ENCODE measurements at regions not wholly inside any gene's neighbourhood (a gene's known extent, or its start where the extent isn't known, plus 50 kb on each side); places are given as distances from the start of the nearest gene placed in this dataset.
"Not testable (repeated sequence)": the region's sequence is repeated elsewhere in the genome, so short reads cannot be mapped to it uniquely, and the experiment has no call there.

DNA sequence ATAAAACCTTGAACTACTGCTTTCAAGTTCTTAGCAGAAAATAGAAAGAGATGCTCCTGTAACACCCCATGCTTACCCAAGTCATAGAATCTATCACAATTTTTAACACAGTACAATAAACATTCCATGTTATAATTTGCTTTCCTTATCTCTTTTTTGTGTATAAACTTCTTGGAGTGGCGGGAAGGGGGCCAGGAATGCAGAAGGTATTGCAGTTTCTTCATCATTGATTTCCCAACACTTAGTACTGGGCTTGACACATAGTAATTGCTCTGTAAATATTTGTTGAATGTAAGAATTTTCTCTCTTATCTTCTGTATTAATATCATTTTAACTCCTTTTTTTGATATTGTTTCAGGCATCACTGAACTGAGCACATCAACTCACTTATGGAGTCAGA lies 535.8 kb downstream of the KCTD12 start:
- DNase-seq (ENCODE audit: low read depth in 2 of 2), result no peak

DNA sequence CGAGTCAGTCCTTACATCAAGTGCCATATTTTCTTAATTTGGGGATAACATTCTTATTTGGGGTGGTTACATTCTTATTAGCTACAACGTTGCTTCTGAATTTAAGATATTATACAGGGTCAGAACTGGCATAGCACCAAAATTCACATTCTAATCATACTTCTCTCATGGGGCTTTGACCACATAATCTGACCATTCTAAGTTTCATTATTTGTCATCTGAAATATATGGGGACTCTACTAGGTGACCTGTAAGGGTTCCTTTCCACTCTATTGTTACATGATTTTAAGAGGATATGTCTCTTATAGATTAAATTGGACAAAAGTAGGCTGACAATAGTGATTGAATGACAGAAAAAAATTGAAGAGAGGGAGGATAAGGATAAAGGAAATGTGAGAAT lies 536.5 kb downstream of the KCTD12 start:
- DNase-seq (ENCODE audit: low read depth in 2 of 2), result no peak

DNA sequence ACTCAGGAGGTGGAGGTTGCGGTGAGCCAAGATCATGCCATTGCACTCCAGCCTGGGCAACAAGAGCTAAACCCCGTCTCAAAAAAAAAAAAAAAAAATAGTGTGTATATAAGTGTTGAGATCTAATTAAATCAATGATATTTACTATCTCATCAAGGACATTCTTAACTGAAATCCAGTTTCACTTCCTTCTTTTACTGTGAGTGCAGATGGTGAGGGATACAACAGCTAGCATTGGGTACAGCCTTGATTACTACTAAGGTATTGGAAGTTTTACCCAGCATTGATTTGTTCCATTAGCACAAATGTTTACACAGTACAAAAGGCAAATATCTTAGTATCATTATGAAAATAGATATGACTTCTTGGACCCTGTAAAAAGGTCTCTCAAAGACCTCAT lies 546.6 kb downstream of the KCTD12 start:
- DNase-seq (ENCODE audit: low read depth in 2 of 2), result no peak

DNA sequence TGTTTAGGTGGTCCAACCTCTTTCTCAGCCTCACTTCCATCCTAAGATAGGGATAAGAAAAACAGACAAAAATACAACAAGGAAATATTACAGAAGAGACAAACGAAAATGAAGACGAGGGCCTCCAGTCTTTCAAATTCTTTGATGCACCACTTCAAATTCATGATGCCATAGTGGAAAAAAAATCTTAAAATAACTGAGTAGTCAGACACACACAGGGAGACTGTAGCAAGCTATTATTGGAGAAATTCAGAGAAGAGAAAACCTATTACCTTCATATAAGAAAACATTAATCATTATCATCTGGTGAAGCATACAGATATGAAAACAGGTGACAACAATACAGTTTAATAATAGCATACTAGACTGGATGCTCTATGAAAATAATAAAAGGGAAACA lies 548.2 kb downstream of the KCTD12 start:
- no peak for DNase-seq (ENCODE audit: low read depth in 2 of 2)

GRCh38 chr13:76336889-76337844 lies 549.0 kb downstream of the KCTD12 start:
- no peak for DNase-seq (ENCODE audit: low read depth in 2 of 2)

- DNase-seq (ENCODE audit: low read depth in 2 of 2), result no peak
Measured at GRCh38 chr13:76335463-76335862, 550.7 kb downstream of the KCTD12 start.

- DNase-seq (ENCODE audit: low read depth in 2 of 2), result no peak
Measured at GRCh38 chr13:76331943-76332712, 554.1 kb downstream of the KCTD12 start.

DNA sequence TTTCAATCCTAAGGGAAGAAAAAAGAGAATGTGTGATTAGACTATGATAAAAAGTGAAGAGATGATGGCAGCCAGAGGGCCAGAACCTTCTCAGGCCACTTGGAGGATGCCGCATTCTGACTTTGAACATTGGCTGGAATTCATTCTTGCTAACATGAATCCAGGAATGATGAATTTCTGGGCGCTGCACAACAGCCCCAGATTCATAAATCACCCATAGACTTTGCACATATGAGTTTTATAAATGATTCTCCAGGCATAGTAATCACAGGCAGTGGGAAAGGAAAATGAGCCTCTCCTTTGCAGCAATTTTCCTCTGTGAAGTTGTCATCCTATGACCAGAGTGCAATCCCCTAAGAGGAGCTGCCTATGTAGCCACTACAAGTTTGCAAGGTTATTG lies 555.4 kb downstream of the KCTD12 start:
- no peak for DNase-seq (ENCODE audit: low read depth in 2 of 2)

GRCh38 chr13:76329866-76330580 lies 556.2 kb downstream of the KCTD12 start:
- DNase-seq (ENCODE audit: low read depth in 2 of 2), result no peak

- no peak for DNase-seq (ENCODE audit: low read depth in 2 of 2)
Measured at GRCh38 chr13:76329004-76329403, 557.2 kb downstream of the KCTD12 start.

GRCh38 chr13:76326343-76326742 lies 559.9 kb downstream of the KCTD12 start:
- no peak for DNase-seq (ENCODE audit: low read depth in 2 of 2)

DNA sequence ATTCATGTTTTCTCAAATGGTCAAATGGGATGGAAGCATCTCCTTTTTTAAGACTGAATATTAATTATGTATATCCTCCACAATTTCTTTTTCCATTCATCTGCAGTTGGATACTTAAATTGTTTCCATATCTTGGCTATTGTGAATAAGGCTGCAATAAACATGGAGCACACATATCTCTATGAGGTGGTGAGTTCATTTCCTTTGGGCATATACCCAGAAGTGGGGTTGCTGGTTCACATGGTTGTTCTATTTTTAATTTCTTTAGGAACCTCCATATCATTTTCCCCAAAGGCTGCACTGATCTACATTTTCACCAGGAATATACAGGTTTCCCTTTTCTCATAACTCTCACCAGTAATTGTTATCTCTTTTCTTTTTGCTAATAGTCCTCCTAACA lies 566.3 kb downstream of the KCTD12 start:
- DNase-seq (ENCODE audit: low read depth in 2 of 2), result no peak

DNA sequence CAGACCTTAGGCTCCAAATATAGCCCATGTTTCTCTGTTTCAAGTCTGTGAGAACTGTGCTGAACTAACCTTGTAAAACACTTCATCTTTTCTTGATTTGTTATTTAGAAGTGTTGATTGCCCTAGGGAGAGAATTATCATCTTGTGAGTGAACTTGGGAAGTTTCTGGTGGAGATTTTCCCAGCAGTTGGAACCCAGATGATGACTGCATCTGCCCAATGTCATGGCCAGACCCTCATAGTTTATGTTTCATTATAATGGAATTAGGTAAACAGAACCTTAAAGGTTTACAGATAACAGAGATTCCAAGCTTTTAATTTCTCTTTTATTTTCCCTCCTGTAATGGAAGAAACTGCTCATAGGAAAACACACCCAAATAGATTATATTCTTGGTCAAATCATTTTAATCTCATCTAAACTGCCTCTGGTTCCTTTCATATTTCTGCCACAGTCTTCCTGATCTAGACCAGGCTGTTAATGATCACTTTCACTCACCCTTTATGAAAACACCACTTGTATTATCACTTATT lies 569.1 kb downstream of the KCTD12 start:
- no peak for DNase-seq (ENCODE audit: low read depth in 2 of 2)

DNA sequence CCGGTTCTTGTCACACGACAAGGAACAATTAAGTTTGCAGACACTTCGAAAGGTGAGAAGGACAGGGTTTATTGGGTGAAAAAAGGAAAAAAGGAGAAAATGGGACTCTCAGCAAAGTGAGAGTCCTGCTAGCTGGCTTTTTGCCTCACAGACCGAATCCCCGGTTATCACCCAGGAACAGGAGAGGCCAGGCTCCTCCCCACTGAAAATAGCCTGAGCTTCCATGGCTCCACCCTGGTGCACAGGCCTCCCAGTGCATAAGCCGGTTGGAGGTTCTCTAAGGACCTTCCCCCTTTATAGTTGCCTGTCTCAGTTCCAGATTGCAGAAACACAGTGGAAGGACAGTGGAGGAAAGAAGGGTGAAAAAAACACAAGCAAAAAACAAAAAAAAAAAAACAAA lies 571.7 kb downstream of the KCTD12 start:
- DNase-seq (ENCODE audit: low read depth in 2 of 2), result no peak

GRCh38 chr13:76307142-76307541 lies 579.1 kb downstream of the KCTD12 start:
- no peak for DNase-seq (ENCODE audit: low read depth in 2 of 2)

DNA sequence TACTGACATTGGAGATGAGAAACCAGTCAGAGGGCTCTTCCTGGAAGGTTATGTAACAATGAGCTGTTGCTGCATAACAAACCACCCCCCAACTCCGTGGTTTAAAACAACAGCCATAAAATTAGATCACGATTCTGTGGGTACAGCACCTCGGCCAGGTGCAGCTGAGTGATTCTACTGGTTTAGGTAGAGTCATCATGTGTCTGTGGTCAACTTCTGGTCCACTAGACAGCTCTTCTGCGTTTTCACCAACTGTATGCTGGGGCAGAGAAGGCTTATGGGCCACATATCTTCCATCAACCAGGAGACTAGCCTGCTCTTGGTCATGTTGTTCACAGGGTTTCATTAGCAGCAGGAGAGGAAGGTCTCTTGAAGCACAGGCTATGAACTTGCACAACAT lies 585.5 kb downstream of the KCTD12 start:
- no peak for DNase-seq (ENCODE audit: low read depth in 2 of 2)

- DNase-seq (ENCODE audit: low read depth in 2 of 2), result no peak
Measured at GRCh38 chr13:76297331-76297730, 588.9 kb downstream of the KCTD12 start.

DNA sequence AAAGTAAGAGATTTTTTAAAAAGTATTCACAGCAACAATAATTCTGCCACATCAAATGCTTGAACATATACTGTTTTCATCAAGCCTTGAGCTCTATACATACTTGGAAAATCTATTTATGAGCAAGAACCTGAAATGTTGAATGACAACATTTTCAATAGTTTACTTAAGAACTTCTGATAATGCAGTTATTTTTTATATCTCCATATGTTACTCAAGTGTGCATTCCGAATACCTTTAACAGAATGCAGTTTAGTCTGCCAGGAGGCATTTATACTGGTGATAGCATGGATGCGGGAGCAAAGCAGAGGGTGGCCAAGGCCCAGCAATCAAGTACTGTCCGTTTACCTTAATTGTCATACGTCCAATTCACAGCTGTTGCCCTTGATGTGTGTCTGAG lies 589.5 kb downstream of the KCTD12 start:
- no peak for DNase-seq (ENCODE audit: low read depth in 2 of 2)

DNA sequence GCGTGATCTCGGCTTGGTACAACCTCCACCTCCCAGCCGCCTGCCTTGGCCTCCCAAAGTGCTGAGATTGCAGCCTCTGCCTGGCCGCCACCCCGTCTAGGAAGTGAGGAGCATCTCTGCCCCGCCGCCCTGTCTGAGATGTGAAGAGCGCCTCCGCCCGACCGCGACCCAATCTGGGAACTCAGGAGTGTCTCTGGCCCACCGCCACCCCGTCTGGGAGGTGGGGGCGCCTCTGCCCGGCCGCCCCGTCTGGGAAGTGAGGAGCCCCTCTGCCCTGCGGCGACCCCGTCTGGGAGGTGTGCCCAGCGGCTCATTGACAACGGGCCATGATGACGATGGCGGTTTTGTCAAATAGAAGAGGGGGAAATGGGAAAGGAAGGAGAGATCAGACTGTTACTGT lies 591.2 kb downstream of the KCTD12 start:
- DNase-seq (ENCODE audit: low read depth in 2 of 2), result not testable (repeated sequence)

DNA sequence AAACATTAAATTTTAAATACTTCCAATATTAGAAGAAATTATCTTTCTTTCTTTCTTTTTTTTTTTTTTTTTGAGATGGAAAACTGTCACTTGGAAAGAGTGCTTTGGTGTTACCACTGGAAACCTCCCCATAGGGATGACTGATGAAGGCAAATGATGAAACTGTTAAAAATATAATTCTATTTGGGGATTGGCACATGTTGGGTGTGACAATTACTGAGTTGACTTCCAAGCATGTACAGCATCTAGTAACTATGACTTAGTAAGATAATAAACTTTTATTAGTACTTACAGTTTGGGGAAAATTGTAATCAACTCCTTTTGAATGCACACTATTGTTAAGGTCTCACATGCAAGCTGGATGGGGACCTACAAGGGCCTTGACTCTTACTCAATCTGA lies 592.5 kb downstream of the KCTD12 start:
- DNase-seq (ENCODE audit: low read depth in 2 of 2), result no peak

DNA sequence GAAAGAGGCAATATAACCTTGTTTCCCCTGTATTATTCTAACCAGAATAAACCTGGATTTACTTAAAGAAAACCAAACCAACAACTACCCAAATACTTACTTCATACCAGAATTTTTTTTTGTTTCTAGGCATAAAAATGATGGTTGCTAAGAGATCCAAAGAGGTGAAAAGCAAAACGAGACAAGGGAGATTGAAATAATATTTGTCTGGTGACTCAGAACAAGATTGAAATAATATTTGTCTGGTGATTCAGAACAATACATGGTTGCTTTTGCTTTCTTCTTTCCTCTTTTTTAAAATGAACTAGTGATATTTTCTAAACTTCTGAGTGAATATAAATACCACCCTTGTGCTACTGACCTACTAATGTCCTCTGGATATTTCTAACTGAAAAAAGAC lies 592.9 kb downstream of the KCTD12 start:
- no peak for DNase-seq (ENCODE audit: low read depth in 2 of 2)

DNA sequence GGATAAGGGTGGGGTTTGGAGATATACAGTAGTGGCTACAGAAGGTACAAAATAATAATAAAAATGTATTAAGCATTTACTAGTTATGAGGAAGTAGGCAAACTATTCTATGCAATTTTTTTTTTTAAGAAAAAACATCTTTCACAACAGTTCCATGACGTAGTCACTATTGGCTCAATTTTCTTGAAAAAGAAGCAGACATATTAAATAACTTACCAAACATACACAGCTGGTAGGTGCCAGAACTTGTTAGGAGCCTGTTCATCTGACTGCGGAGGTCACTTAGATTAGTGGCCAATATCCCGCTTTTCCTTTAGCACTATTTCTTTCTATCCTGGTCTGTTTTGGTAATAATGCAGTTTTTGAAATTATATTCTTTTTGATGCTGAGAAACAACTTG lies 593.5 kb downstream of the KCTD12 start:
- DNase-seq (ENCODE audit: low read depth in 2 of 2), result no peak

All from stimulated activated CD8-positive, alpha-beta memory T cell treated with anti-CD3 and anti-CD28 coated beads, Interleukin-7, amount 100 ng/mL, for 4 hours (primary cell).